ENCODE measurements at regions not wholly inside any gene's neighbourhood (a gene's known extent, or its start where the extent isn't known, plus 50 kb on each side); places are given as distances from the start of the nearest gene placed in this dataset.

- TF ChIP-seq HDAC2 (IDR thresholded peaks at IDR 0.05; ENCODE audit: borderline replicate concordance in 1 of 2, low read depth in 2 of 2, low read length in 2 of 2) (no peak), CHD1 (IDR thresholded peaks at IDR 0.05; ENCODE audit: low read depth, low read length) (no peak), EP300 (IDR thresholded peaks at IDR 0.05; ENCODE audit: borderline replicate concordance in 1 of 2, low read depth in 2 of 2, low read length in 2 of 2) (no peak), KDM1A (IDR thresholded peaks at IDR 0.05; ENCODE audit: borderline replicate concordance, low read length) (no peak)
Measured at GRCh38 chr6:137801352-137802114, 65.5 kb upstream of the TNFAIP3 start (continued).

All from H1 (cell line).